ENCODE measurements at regions not wholly inside any gene's neighbourhood (a gene's known extent, or its start where the extent isn't known, plus 50 kb on each side); places are given as distances from the start of the nearest gene placed in this dataset.
"Not testable (repeated sequence)": the region's sequence is repeated elsewhere in the genome, so short reads cannot be mapped to it uniquely, and the experiment has no call there.

DNA sequence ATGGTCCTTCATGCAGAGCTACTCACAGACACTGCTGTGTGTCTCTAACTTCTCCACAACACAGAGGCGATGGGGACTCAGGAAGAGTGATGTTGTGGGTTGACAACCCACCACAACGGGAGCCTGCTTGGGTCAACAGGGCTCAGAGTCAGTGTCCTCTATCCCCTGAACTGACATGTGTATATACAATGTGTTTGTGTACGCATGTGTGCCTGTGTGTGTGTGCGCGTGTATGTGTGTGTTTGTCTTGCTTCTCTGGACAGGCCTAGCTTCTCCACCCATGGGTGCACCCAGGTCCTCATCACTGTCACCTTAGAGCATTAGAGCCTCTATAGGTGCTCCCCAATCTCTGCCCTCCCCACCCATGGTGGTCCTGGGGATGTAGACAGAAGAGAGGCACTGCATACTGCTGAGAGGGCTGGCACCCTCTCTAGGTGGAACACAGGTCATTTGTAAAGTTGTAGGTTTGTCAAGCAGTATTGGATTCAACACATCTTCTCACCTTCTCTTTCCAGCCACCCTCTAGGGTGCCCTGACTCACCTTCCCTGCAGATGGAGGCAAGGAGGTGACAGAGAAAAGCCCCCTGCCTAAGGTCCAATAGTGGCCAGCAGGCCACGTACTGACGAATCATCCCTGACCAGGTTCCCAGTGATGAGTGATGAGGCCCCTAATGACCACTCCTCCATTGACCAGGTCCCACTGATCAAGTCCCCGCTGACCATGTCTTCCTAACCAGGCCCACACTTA lies 249.5 kb downstream of the CWH43 start:
- not testable (repeated sequence) for H2BK120ac ChIP-seq (ENCODE audit: insufficient read depth, low read length, poor library complexity); H3K23ac ChIP-seq (ENCODE audit: low read length); H3K4me2 ChIP-seq (ENCODE audit: low read length); H3K27ac ChIP-seq (ENCODE audit: low read depth, low read length); H4K12ac ChIP-seq (ENCODE audit: low read depth, low read length); H3K79me2 ChIP-seq (ENCODE audit: control insufficient read depth, insufficient read depth, low read length, poor library complexity); H3K4ac ChIP-seq (ENCODE audit: low read depth, low read length); H3K9ac ChIP-seq (ENCODE audit: low read length); H2AFZ ChIP-seq (ENCODE audit: insufficient read depth, low read length, poor library complexity); H3K18ac ChIP-seq (ENCODE audit: low read length); H2BK5ac ChIP-seq (ENCODE audit: low read depth, low read length, poor library complexity); H3K27me3 ChIP-seq (ENCODE audit: insufficient read depth, low read length); H4K91ac ChIP-seq (ENCODE audit: low read depth, low read length); H3K36me3 ChIP-seq (ENCODE audit: control insufficient read depth in 1 of 2, insufficient read depth in 2 of 2, low read length in 2 of 2); H2BK12ac ChIP-seq (ENCODE audit: low read length); H3K79me1 ChIP-seq (ENCODE audit: low read length); H3K14ac ChIP-seq (ENCODE audit: low read length); H2AK5ac ChIP-seq (ENCODE audit: low read length); H3K4me1 ChIP-seq (ENCODE audit: control insufficient read depth in 1 of 2, insufficient read depth in 2 of 2, low read length in 2 of 2); H4K8ac ChIP-seq (ENCODE audit: low read depth, low read length); DNase-seq
- Histone ChIP-seq H3K9me3 (ENCODE audit: insufficient read depth, low read depth, low read length) (peaks cover 24% of the 10 kb centered on the region), H3K4me3 (ENCODE audit: low read depth, low read length) (peak overlapping the region; percentile 3)
- no CpG with 5 or more reads among the region's 8 CpGs for WGBS (ENCODE audit: extremely low coverage, insufficient coverage, insufficient read length)

- not testable (repeated sequence) for H3K18ac ChIP-seq (ENCODE audit: low read length); H3K4ac ChIP-seq (ENCODE audit: low read depth, low read length); H3K36me3 ChIP-seq (ENCODE audit: control insufficient read depth in 1 of 2, insufficient read depth in 2 of 2, low read length in 2 of 2); DNase-seq; H2BK5ac ChIP-seq (ENCODE audit: low read depth, low read length, poor library complexity); H3K4me2 ChIP-seq (ENCODE audit: low read length); H3K79me1 ChIP-seq (ENCODE audit: low read length); H2BK120ac ChIP-seq (ENCODE audit: insufficient read depth, low read length, poor library complexity); H3K79me2 ChIP-seq (ENCODE audit: control insufficient read depth, insufficient read depth, low read length, poor library complexity); H4K8ac ChIP-seq (ENCODE audit: low read depth, low read length); H2AK5ac ChIP-seq (ENCODE audit: low read length); H2AFZ ChIP-seq (ENCODE audit: insufficient read depth, low read length, poor library complexity); H3K27me3 ChIP-seq (ENCODE audit: insufficient read depth, low read length); H3K23ac ChIP-seq (ENCODE audit: low read length); H3K14ac ChIP-seq (ENCODE audit: low read length); H4K91ac ChIP-seq (ENCODE audit: low read depth, low read length); H2BK12ac ChIP-seq (ENCODE audit: low read length); H3K27ac ChIP-seq (ENCODE audit: low read depth, low read length); H3K4me1 ChIP-seq (ENCODE audit: control insufficient read depth in 1 of 2, insufficient read depth in 2 of 2, low read length in 2 of 2); H4K12ac ChIP-seq (ENCODE audit: low read depth, low read length); H3K9ac ChIP-seq (ENCODE audit: low read length)
- Histone ChIP-seq H3K9me3 (ENCODE audit: insufficient read depth, low read depth, low read length) (peaks cover 21% of the 10 kb centered on the region), H3K4me3 (ENCODE audit: low read depth, low read length) (peak overlapping the region; percentile 67)
- no CpG with 5 or more reads among the region's 3 CpGs for WGBS (ENCODE audit: extremely low coverage, insufficient coverage, insufficient read length)
Measured at GRCh38 chr4:49236474-49236873, 250.4 kb downstream of the CWH43 start.

DNA sequence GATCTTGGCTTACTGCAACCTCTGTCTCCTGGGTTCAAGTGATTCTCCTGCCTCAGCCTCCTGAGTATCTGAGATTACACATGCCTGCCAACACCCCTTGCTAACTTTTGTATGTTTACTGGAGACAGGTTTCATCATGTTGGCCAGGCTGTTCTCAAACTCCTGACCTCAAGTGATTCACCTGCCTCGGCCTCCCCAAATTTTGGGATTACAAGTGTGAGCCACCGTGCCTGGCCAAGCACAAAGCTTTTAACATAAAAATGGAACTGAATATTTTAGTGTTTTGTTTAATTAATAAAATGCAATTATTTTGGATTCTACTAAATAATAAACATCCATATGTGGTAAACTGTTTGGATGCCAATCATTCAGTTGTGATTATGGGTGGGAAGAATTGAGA lies 255.2 kb downstream of the CWH43 start:
- not testable (repeated sequence) for H3K79me1 ChIP-seq (ENCODE audit: low read length); H3K18ac ChIP-seq (ENCODE audit: low read length); H3K27me3 ChIP-seq (ENCODE audit: insufficient read depth, low read length); H3K9ac ChIP-seq (ENCODE audit: low read length); DNase-seq; H4K12ac ChIP-seq (ENCODE audit: low read depth, low read length); H3K4me2 ChIP-seq (ENCODE audit: low read length); H2AK5ac ChIP-seq (ENCODE audit: low read length); H3K4me3 ChIP-seq (ENCODE audit: low read depth, low read length); H3K9me3 ChIP-seq (ENCODE audit: insufficient read depth, low read depth, low read length); H3K4me1 ChIP-seq (ENCODE audit: control insufficient read depth in 1 of 2, insufficient read depth in 2 of 2, low read length in 2 of 2); H4K91ac ChIP-seq (ENCODE audit: low read depth, low read length); H4K8ac ChIP-seq (ENCODE audit: low read depth, low read length); H3K79me2 ChIP-seq (ENCODE audit: control insufficient read depth, insufficient read depth, low read length, poor library complexity); H3K4ac ChIP-seq (ENCODE audit: low read depth, low read length); H2BK12ac ChIP-seq (ENCODE audit: low read length); H2BK5ac ChIP-seq (ENCODE audit: low read depth, low read length, poor library complexity); H3K23ac ChIP-seq (ENCODE audit: low read length); H3K27ac ChIP-seq (ENCODE audit: low read depth, low read length); H3K14ac ChIP-seq (ENCODE audit: low read length); H2BK120ac ChIP-seq (ENCODE audit: insufficient read depth, low read length, poor library complexity); H2AFZ ChIP-seq (ENCODE audit: insufficient read depth, low read length, poor library complexity); H3K36me3 ChIP-seq (ENCODE audit: control insufficient read depth in 1 of 2, insufficient read depth in 2 of 2, low read length in 2 of 2)
- WGBS (ENCODE audit: extremely low coverage, insufficient coverage, insufficient read length) = no CpG with 5 or more reads among the region's 2 CpGs

- H3K4me2 ChIP-seq (ENCODE audit: low read length); DNase-seq; H2AK5ac ChIP-seq (ENCODE audit: low read length); H3K4me3 ChIP-seq (ENCODE audit: low read depth, low read length); H3K79me1 ChIP-seq (ENCODE audit: low read length); H3K9ac ChIP-seq (ENCODE audit: low read length); H3K4ac ChIP-seq (ENCODE audit: low read depth, low read length); H3K79me2 ChIP-seq (ENCODE audit: control insufficient read depth, insufficient read depth, low read length, poor library complexity); H3K23ac ChIP-seq (ENCODE audit: low read length); H4K91ac ChIP-seq (ENCODE audit: low read depth, low read length); H3K14ac ChIP-seq (ENCODE audit: low read length); H4K12ac ChIP-seq (ENCODE audit: low read depth, low read length); H2BK12ac ChIP-seq (ENCODE audit: low read length); H2BK5ac ChIP-seq (ENCODE audit: low read depth, low read length, poor library complexity); H3K9me3 ChIP-seq (ENCODE audit: insufficient read depth, low read depth, low read length); H3K18ac ChIP-seq (ENCODE audit: low read length); H4K8ac ChIP-seq (ENCODE audit: low read depth, low read length); H3K27me3 ChIP-seq (ENCODE audit: insufficient read depth, low read length); H2AFZ ChIP-seq (ENCODE audit: insufficient read depth, low read length, poor library complexity); H3K27ac ChIP-seq (ENCODE audit: low read depth, low read length); H2BK120ac ChIP-seq (ENCODE audit: insufficient read depth, low read length, poor library complexity); H3K4me1 ChIP-seq (ENCODE audit: control insufficient read depth in 1 of 2, insufficient read depth in 2 of 2, low read length in 2 of 2); H3K36me3 ChIP-seq (ENCODE audit: control insufficient read depth in 1 of 2, insufficient read depth in 2 of 2, low read length in 2 of 2): not testable (repeated sequence)
- no CpG with 5 or more reads among the region's 2 CpGs for WGBS (ENCODE audit: extremely low coverage, insufficient coverage, insufficient read length)
Measured at GRCh38 chr4:49262786-49263185, 276.7 kb downstream of the CWH43 start.

Data from trophoblast cell (in vitro differentiated cells and primary cell).